HepG2 (cell line): ENCODE measurements at regions not wholly inside any gene's neighbourhood (a gene's known extent, or its start where the extent isn't known, plus 50 kb on each side); places are given as distances from the start of the nearest gene placed in this dataset.

Source experiments
- MTF1 ChIP-seq: sonication (generic); formaldehyde crosslinking; IDR thresholded peaks from 2 replicates; pipeline ENCODE4 v1.5.0; 2020; ENCODE audit warnings: missing genetic modification reagents
- NR2F1 ChIP-seq, 2 experiments: fragments of 450-650 bp in 1 of 2; formaldehyde crosslinking in 1 of 2; IDR thresholded peaks; 2 replicates each; pipeline versions ENCODE4 v1.5.0 to v1.6.1; 2016 to 2020; ENCODE audit warnings: mild to moderate bottlenecking in 1 of 2, missing compliant biosample characterization in 1 of 2, missing genetic modification reagents in 1 of 2, moderate library complexity in 1 of 2
- POLR2A ChIP-seq, 2 experiments: IDR thresholded peaks; 2 replicates each; pipeline ENCODE4 v1.6.1; 2011; ENCODE audit warnings: low read depth in 2 of 2, low read length in 2 of 2, mild to moderate bottlenecking in 1 of 2, moderate library complexity in 1 of 2; ENCODE audit not compliant: insufficient read depth in 1 of 2
- POLR2AphosphoS5 ChIP-seq: IDR thresholded peaks from 2 replicates; pipeline ENCODE4 v1.6.1; 2012; ENCODE audit warnings: low read depth, low read length
- RBFOX2 ChIP-seq: fragments of 200-400 bp; formaldehyde crosslinking; IDR thresholded peaks from 2 replicates; pipeline ENCODE4 v1.6.1; 2017; ENCODE audit warnings: low read depth, mild to moderate bottlenecking, low read length
- SMAD9 ChIP-seq: sonication (generic); formaldehyde crosslinking; IDR thresholded peaks from 2 replicates; pipeline ENCODE4 v1.5.1; 2020; ENCODE audit warnings: mild to moderate bottlenecking, missing genetic modification reagents
- XBP1 ChIP-seq: sonication (generic); formaldehyde crosslinking; IDR thresholded peaks from 2 replicates; pipeline ENCODE4 v1.5.0; 2020; ENCODE audit warnings: missing genetic modification reagents
- TF ChIP-seq, protein P1 (sequence below): sonication (generic); formaldehyde crosslinking; IDR thresholded peaks from 2 replicates; pipeline ENCODE4 v1.8.1; 2023; ENCODE audit warnings: missing genetic modification reagents, inconsistent platforms, borderline replicate concordance
- TF ChIP-seq, protein P2 (sequence below), 2 experiments: sonication (generic) in 1 of 2; formaldehyde crosslinking in 1 of 2; IDR thresholded peaks; 2 replicates each; pipeline versions ENCODE4 v1.5.1 to v1.6.1; 2011 to 2020; ENCODE audit warnings: borderline replicate concordance in 1 of 2, low read depth in 1 of 2, low read length in 1 of 2, mild to moderate bottlenecking in 1 of 2, missing genetic modification reagents in 1 of 2, moderate library complexity in 1 of 2

GRCh38 chr16:49127103-49127502 lies 154.5 kb downstream of the CBLN1 start:
- TF ChIP-seq NR2F1 (CRISPR knock-in tag; IDR thresholded peaks at IDR 0.05) (no peak), MTF1 (no peak), SMAD9 (CRISPR knock-in tag) (no peak), RBFOX2 (no peak), POLR2A (IDR thresholded peaks at IDR 0.05; ENCODE audit: insufficient read depth in 1 of 2, low read depth in 2 of 2, low read length in 2 of 2) (no peak), XBP1 (no peak), POLR2AphosphoS5 (no peak)
- TF ChIP-seq, protein P1, sequence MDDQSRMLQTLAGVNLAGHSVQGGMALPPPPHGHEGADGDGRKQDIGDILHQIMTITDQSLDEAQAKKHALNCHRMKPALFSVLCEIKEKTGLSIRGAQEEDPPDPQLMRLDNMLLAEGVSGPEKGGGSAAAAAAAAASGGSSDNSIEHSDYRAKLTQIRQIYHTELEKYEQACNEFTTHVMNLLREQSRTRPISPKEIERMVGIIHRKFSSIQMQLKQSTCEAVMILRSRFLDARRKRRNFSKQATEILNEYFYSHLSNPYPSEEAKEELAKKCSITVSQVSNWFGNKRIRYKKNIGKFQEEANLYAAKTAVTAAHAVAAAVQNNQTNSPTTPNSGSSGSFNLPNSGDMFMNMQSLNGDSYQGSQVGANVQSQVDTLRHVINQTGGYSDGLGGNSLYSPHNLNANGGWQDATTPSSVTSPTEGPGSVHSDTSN (CRISPR knock-in tag), result no peak
- TF ChIP-seq, protein P2, sequence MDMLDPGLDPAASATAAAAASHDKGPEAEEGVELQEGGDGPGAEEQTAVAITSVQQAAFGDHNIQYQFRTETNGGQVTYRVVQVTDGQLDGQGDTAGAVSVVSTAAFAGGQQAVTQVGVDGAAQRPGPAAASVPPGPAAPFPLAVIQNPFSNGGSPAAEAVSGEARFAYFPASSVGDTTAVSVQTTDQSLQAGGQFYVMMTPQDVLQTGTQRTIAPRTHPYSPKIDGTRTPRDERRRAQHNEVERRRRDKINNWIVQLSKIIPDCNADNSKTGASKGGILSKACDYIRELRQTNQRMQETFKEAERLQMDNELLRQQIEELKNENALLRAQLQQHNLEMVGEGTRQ (IDR thresholded peaks at IDR 0.05; ENCODE audit: low read depth, low read length), result no peak
- TF ChIP-seq, protein P2 (CRISPR knock-in tag; IDR thresholded peaks at IDR 0.05; ENCODE audit: borderline replicate concordance), result no peak
